ENCODE measurements at regions not wholly inside any gene's neighbourhood (a gene's known extent, or its start where the extent isn't known, plus 50 kb on each side); places are given as distances from the start of the nearest gene placed in this dataset.
A peak's percentile ranks its signal among the peaks of the same experiment; 100 is the strongest.

- Histone ChIP-seq H3K4me1 (ENCODE audit: control insufficient read depth in 4 of 4, insufficient read depth in 4 of 4, low read length in 3 of 4) (no peaks in the 10 kb centered on the region), H3K9ac (ENCODE audit: low read depth in 1 of 2, low read length in 2 of 2) (no peak overlapping the region), H3K4me3 (ENCODE audit: low read depth in 1 of 3, low read length in 3 of 3) (no peak overlapping the region), H3K36me3 (ENCODE audit: control insufficient read depth in 4 of 4, insufficient read depth in 3 of 4, low read depth in 1 of 4, low read length in 3 of 4) (no peaks in the 10 kb centered on the region), H3K27ac (ENCODE audit: low read depth in 1 of 2, low read length in 2 of 2) (no peak overlapping the region), H3K27me3 (ENCODE audit: control insufficient read depth in 4 of 4, insufficient read depth in 4 of 4, low read length in 3 of 4) (no peaks in the 10 kb centered on the region), H3K9me3 (ENCODE audit: control insufficient read depth in 4 of 4, low read length in 3 of 4) (no peaks in the 10 kb centered on the region)
- WGBS = 73% methylated on average over 4 of the region's 4 CpGs
- DNase-seq (ENCODE audit: low spot score) = no peak
- TF ChIP-seq RAD21 (IDR thresholded peaks at IDR 0.05) (no peak), HNF4G (IDR thresholded peaks at IDR 0.05) (no peak), YY1 (IDR thresholded peaks at IDR 0.05) (no peak), SP1 (IDR thresholded peaks at IDR 0.05) (no peak), NR2F2 (IDR thresholded peaks at IDR 0.05) (no peak), EGR1 (IDR thresholded peaks at IDR 0.05; ENCODE audit: low read depth in 2 of 2) (no peak), REST (IDR thresholded peaks at IDR 0.05) (no peak), FOXA2 (IDR thresholded peaks at IDR 0.05) (no peak), FOXA1 (IDR thresholded peaks at IDR 0.05) (no peak), TAF1 (conservative IDR thresholded peaks at IDR 0.05) (no peak), RXRA (IDR thresholded peaks at IDR 0.05) (no peak)
- TF ChIP-seq, protein P1, sequence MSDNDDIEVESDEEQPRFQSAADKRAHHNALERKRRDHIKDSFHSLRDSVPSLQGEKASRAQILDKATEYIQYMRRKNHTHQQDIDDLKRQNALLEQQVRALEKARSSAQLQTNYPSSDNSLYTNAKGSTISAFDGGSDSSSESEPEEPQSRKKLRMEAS (IDR thresholded peaks at IDR 0.05) = no peak
- TF ChIP-seq, protein P2, sequence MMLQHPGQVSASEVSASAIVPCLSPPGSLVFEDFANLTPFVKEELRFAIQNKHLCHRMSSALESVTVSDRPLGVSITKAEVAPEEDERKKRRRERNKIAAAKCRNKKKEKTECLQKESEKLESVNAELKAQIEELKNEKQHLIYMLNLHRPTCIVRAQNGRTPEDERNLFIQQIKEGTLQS (IDR thresholded peaks at IDR 0.05) = no peak
Observed at GRCh38 chr12:91368613-91369012, 186.0 kb upstream of the DCN start.

- WGBS = 60% methylated on average over 2 of the region's 2 CpGs
- Histone ChIP-seq H3K9ac (ENCODE audit: low read depth in 1 of 2, low read length in 2 of 2) (no peak overlapping the region), H3K27ac (ENCODE audit: low read depth in 1 of 2, low read length in 2 of 2) (no peak overlapping the region), H3K9me3 (ENCODE audit: control insufficient read depth in 4 of 4, low read length in 3 of 4) (no peaks in the 10 kb centered on the region), H3K4me1 (ENCODE audit: control insufficient read depth in 4 of 4, insufficient read depth in 4 of 4, low read length in 3 of 4) (no peaks in the 10 kb centered on the region), H3K4me3 (ENCODE audit: low read depth in 1 of 3, low read length in 3 of 3) (no peak overlapping the region), H3K27me3 (ENCODE audit: control insufficient read depth in 4 of 4, insufficient read depth in 4 of 4, low read length in 3 of 4) (no peaks in the 10 kb centered on the region), H3K36me3 (ENCODE audit: control insufficient read depth in 4 of 4, insufficient read depth in 3 of 4, low read depth in 1 of 4, low read length in 3 of 4) (no peaks in the 10 kb centered on the region)
- no peak for DNase-seq (ENCODE audit: low spot score)
- TF ChIP-seq RAD21 (IDR thresholded peaks at IDR 0.05) = peak; percentile 58 to 68
- TF ChIP-seq, protein P3, sequence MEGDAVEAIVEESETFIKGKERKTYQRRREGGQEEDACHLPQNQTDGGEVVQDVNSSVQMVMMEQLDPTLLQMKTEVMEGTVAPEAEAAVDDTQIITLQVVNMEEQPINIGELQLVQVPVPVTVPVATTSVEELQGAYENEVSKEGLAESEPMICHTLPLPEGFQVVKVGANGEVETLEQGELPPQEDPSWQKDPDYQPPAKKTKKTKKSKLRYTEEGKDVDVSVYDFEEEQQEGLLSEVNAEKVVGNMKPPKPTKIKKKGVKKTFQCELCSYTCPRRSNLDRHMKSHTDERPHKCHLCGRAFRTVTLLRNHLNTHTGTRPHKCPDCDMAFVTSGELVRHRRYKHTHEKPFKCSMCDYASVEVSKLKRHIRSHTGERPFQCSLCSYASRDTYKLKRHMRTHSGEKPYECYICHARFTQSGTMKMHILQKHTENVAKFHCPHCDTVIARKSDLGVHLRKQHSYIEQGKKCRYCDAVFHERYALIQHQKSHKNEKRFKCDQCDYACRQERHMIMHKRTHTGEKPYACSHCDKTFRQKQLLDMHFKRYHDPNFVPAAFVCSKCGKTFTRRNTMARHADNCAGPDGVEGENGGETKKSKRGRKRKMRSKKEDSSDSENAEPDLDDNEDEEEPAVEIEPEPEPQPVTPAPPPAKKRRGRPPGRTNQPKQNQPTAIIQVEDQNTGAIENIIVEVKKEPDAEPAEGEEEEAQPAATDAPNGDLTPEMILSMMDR (IDR thresholded peaks at IDR 0.05; ENCODE audit: low read depth, low read length, missing input control) = peak; percentile 37
- TF ChIP-seq HNF4G (IDR thresholded peaks at IDR 0.05) = no peak
- TF ChIP-seq, protein P2 (IDR thresholded peaks at IDR 0.05) = no peak
Observed at GRCh38 chr12:91367234-91367849, 184.7 kb upstream of the DCN start.

All from liver (tissue), 8 donors.